ENCODE measurements at regions not wholly inside any gene's neighbourhood (a gene's known extent, or its start where the extent isn't known, plus 50 kb on each side); places are given as distances from the start of the nearest gene placed in this dataset.

DNA sequence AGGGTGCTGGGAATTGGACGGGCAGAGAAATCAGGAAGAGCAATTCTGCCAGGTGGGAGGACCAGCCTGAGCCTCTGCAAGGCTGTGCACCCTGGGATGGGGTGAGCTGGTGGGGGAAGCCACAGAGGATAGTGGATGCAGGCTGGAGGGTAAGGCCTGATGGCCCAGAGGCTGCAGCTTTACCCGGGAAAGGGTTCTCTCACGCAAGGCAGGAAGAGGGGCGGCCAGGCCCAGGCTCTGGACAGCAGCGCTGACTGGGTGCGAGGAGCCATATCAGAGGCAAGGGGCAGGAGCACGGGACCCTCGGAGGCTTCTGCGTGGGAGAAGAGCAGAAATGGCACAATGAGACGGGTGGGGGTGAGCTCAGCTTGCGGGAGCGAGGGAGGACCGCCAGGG is 104.6 kb downstream of the SOX1 start (continued):
- TF ChIP-seq, protein P1, sequence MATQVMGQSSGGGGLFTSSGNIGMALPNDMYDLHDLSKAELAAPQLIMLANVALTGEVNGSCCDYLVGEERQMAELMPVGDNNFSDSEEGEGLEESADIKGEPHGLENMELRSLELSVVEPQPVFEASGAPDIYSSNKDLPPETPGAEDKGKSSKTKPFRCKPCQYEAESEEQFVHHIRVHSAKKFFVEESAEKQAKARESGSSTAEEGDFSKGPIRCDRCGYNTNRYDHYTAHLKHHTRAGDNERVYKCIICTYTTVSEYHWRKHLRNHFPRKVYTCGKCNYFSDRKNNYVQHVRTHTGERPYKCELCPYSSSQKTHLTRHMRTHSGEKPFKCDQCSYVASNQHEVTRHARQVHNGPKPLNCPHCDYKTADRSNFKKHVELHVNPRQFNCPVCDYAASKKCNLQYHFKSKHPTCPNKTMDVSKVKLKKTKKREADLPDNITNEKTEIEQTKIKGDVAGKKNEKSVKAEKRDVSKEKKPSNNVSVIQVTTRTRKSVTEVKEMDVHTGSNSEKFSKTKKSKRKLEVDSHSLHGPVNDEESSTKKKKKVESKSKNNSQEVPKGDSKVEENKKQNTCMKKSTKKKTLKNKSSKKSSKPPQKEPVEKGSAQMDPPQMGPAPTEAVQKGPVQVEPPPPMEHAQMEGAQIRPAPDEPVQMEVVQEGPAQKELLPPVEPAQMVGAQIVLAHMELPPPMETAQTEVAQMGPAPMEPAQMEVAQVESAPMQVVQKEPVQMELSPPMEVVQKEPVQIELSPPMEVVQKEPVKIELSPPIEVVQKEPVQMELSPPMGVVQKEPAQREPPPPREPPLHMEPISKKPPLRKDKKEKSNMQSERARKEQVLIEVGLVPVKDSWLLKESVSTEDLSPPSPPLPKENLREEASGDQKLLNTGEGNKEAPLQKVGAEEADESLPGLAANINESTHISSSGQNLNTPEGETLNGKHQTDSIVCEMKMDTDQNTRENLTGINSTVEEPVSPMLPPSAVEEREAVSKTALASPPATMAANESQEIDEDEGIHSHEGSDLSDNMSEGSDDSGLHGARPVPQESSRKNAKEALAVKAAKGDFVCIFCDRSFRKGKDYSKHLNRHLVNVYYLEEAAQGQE (IDR thresholded peaks at IDR 0.05; ENCODE audit: unreplicated experiment): no peak
- TF ChIP-seq, protein P2, sequence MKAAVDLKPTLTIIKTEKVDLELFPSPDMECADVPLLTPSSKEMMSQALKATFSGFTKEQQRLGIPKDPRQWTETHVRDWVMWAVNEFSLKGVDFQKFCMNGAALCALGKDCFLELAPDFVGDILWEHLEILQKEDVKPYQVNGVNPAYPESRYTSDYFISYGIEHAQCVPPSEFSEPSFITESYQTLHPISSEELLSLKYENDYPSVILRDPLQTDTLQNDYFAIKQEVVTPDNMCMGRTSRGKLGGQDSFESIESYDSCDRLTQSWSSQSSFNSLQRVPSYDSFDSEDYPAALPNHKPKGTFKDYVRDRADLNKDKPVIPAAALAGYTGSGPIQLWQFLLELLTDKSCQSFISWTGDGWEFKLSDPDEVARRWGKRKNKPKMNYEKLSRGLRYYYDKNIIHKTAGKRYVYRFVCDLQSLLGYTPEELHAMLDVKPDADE (IDR thresholded peaks at IDR 0.05): no peak

- Mint-ChIP-seq H3K27ac (no peak overlapping the region), H3K4me1 (peaks cover 2% of the 10 kb centered on the region; the same call in 1 of the 3 replicates), H3K9me3 (peaks cover 10% of the 10 kb centered on the region), H3K36me3 (ENCODE audit: low read depth) (no peaks in the 10 kb centered on the region), H3K4me3 (no peak overlapping the region), H3K27me3 (ENCODE audit: insufficient read depth, low read depth, poor library complexity) (peaks cover 4% of the 10 kb centered on the region)
- DNase-seq (ENCODE audit: low spot score) (no peak), ATAC-seq (no peak)
- Histone ChIP-seq H3K27me3 (ENCODE audit: insufficient read depth) (no peaks in the 10 kb centered on the region), H3K4me2 (no peak overlapping the region), H3K4me3 (no peak overlapping the region), H3K9me2 (ENCODE audit: insufficient read depth) (no peaks in the 10 kb centered on the region), H3F3A (replicated peaks; ENCODE audit: low read depth) (no peaks in the 10 kb centered on the region), H3K27ac (ENCODE audit: low read depth) (no peak overlapping the region), H2AFZ (no peak overlapping the region), H4K20me1 (replicated peaks; ENCODE audit: insufficient read depth) (no peaks in the 10 kb centered on the region), H3K4me1 (ENCODE audit: insufficient read depth) (no peaks in the 10 kb centered on the region), H3K79me2 (replicated peaks; ENCODE audit: insufficient read depth) (no peaks in the 10 kb centered on the region), H3K36me3 (ENCODE audit: insufficient read depth) (no peaks in the 10 kb centered on the region)
- TF ChIP-seq CREB1 (CRISPR knock-in tag; IDR thresholded peaks at IDR 0.05; ENCODE audit: low read depth): no peak
- no peak for TF ChIP-seq ZNF462 (CRISPR knock-in tag; IDR thresholded peaks at IDR 0.05)
- no peak for TF ChIP-seq ZNF114 (CRISPR knock-in tag; IDR thresholded peaks at IDR 0.05)
- TF ChIP-seq, protein P2 (IDR thresholded peaks at IDR 0.05): no peak
- TF ChIP-seq EZH2 (IDR thresholded peaks at IDR 0.05; ENCODE audit: low read depth, unreplicated experiment): no peak
- TF ChIP-seq, protein P3, sequence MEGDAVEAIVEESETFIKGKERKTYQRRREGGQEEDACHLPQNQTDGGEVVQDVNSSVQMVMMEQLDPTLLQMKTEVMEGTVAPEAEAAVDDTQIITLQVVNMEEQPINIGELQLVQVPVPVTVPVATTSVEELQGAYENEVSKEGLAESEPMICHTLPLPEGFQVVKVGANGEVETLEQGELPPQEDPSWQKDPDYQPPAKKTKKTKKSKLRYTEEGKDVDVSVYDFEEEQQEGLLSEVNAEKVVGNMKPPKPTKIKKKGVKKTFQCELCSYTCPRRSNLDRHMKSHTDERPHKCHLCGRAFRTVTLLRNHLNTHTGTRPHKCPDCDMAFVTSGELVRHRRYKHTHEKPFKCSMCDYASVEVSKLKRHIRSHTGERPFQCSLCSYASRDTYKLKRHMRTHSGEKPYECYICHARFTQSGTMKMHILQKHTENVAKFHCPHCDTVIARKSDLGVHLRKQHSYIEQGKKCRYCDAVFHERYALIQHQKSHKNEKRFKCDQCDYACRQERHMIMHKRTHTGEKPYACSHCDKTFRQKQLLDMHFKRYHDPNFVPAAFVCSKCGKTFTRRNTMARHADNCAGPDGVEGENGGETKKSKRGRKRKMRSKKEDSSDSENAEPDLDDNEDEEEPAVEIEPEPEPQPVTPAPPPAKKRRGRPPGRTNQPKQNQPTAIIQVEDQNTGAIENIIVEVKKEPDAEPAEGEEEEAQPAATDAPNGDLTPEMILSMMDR (conservative IDR thresholded peaks at IDR 0.05; ENCODE audit: low read depth in 2 of 2): no peak
These were observed 105.1 kb downstream of the SOX1 start for GRCh38 chr13:112172017-112172416.

Measured in GM23338 (cell line).